Daoy (cell line): ENCODE measurements at regions not wholly inside any gene's neighbourhood (a gene's known extent, or its start where the extent isn't known, plus 50 kb on each side); places are given as distances from the start of the nearest gene placed in this dataset.

Experiments used
- DNase-seq: peaks from one replicate; pipeline ENCODE4 v3.0.0-alpha.2; 2015; ENCODE audit warnings: low read depth

- peak; percentile 71 for DNase-seq
These were observed 57.9 kb upstream of the TMEM72 start for GRCh38 chr10:44853148-44853734.

GRCh38 chr10:44853796-44854195 lies 57.3 kb upstream of the TMEM72 start:
- no peak for DNase-seq

- DNase-seq: no peak
These were observed 56.3 kb upstream of the TMEM72 start for GRCh38 chr10:44854693-44855350.

GRCh38 chr10:44856696-44857095 lies 54.4 kb upstream of the TMEM72 start:
- DNase-seq: no peak

GRCh38 chr10:44857363-44858016 lies 53.6 kb upstream of the TMEM72 start:
- peak; percentile 87 for DNase-seq

- no peak for DNase-seq
These were observed 53.1 kb upstream of the TMEM72 start for GRCh38 chr10:44858017-44858371.

GRCh38 chr10:44858988-44859387 lies 52.1 kb upstream of the TMEM72 start:
- DNase-seq: no peak

- DNase-seq: no peak
These were observed 51.4 kb upstream of the TMEM72 start for GRCh38 chr10:44859546-44860285.

GRCh38 chr10:44860811-44861736 lies 50.1 kb upstream of the TMEM72 start:
- DNase-seq: peak; percentile 84
